Thymus (tissue), 11 donors: ENCODE measurements at regions not wholly inside any gene's neighbourhood (a gene's known extent, or its start where the extent isn't known, plus 50 kb on each side); places are given as distances from the start of the nearest gene placed in this dataset.
A peak's percentile ranks its signal among the peaks of the same experiment; 100 is the strongest.
"Not testable (repeated sequence)": the region's sequence is repeated elsewhere in the genome, so short reads cannot be mapped to it uniquely, and the experiment has no call there.

Source experiments
- DNase-seq, 9 donors: peaks; one replicate each; pipeline ENCODE4 v3.0.0-alpha.2; 2013; ENCODE audit warnings: low spot score in 9 of 9, low read depth in 6 of 9, missing footprints in 1 of 9
- H3K27ac ChIP-seq, 2 donors: one replicate each; pipeline ENCODE4 v1.5.1; 2013; ENCODE audit warnings: control low read depth in 1 of 2, low read depth in 1 of 2, low read length in 1 of 2, mild to moderate bottlenecking in 1 of 2, moderate library complexity in 1 of 2
- H3K27me3 ChIP-seq, 2 donors: one replicate each; pipeline ENCODE4 v1.5.1; 2013; ENCODE audit warnings: low read length in 1 of 2; ENCODE audit not compliant: control insufficient read depth in 2 of 2, insufficient read depth in 1 of 2
- H3K36me3 ChIP-seq, 2 donors: one replicate each; pipeline ENCODE4 v1.5.1; 2013; ENCODE audit warnings: low read length in 1 of 2, mild to moderate bottlenecking in 1 of 2, moderate library complexity in 1 of 2; ENCODE audit not compliant: control insufficient read depth in 2 of 2, insufficient read depth in 2 of 2
- H3K4me1 ChIP-seq, 2 donors: one replicate each; pipeline ENCODE4 v1.5.1; 2013; ENCODE audit warnings: low read length in 2 of 2; ENCODE audit not compliant: control insufficient read depth in 2 of 2, insufficient read depth in 2 of 2
- H3K4me3 ChIP-seq, 2 donors: one replicate each; pipeline ENCODE4 v1.5.1; 2013; ENCODE audit warnings: low read length in 2 of 2, control low read depth in 1 of 2, mild to moderate bottlenecking in 1 of 2
- H3K9me3 ChIP-seq, 2 donors: one replicate each; pipeline ENCODE4 v1.5.1; 2013; ENCODE audit warnings: low read length in 1 of 2, mild to moderate bottlenecking in 1 of 2; ENCODE audit not compliant: control insufficient read depth in 2 of 2, insufficient read depth in 1 of 2
- WGBS: extraction: QIAGEN DNeasy Blood & Tissue Kit; methylation state at CpG from one replicate; pipeline ENCODE4 v1.1.7; 2013; 5-methylcytosine and 5-hydroxymethylcytosine counted together
- donor health status: healthy.

DNA sequence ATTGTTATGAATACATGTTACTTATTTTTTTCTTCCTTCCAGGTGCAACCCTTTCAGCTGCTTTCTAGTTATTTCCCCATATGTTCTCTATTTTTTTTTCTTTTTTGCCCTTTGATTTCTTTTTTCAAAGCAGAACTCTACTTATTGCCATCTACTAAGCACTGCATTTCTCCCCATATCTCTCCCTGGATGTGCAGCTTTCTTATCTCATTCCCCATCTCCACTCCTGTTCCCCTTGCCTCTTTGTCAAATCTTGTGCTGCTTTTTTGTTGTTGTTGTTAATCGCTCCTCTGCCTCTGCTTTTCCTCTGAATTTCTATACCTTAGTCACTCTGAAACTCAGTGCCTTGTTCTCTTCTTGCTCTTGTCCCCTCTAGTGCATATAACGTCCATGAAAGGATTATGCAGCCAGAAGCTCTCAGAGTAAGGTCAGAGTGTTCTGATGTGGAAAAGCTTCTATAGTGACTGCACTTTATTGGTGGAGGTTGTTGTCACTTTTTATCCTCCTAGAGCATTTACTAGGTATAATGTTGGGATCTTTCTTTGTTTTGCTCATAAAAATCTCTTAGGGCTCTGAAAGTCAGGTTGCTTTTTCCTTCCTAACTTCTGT lies 51.1 kb upstream of the JADE1 start:
- WGBS = 72% methylated on average over 2 of the region's 2 CpGs
- Histone ChIP-seq H3K4me3 (no peak overlapping the region), H3K27me3 (no peaks in the 10 kb centered on the region), H3K4me1 (peaks cover 0 to 9% of the 10 kb centered on the region in 2 donors), H3K36me3 (no peaks in the 10 kb centered on the region), H3K27ac (no peak overlapping the region), H3K9me3 (no peaks in the 10 kb centered on the region)
- peak in 1 of 9 donors; percentile 13 for DNase-seq

DNA sequence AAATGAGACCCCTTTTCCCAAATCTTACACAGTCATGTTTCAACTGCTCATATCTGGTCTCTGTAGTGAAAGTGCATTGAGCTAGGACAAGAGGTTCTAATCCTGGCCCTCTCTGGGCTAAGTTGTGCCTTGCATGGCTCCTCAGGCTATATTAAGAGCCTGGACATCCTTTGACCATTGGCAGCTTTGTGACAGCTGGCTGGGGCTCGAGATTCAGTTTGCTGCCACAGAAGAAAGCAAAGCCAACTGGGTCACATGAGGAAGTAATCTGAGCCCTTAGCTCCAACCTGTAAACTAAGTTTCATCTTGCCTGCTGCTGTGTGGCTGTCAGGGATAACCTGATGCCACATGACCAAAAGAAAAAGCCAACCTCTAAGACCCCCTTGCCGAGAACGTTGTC lies 51.8 kb upstream of the JADE1 start:
- H3K4me3 ChIP-seq = no peak overlapping the region
- DNase-seq = no peak
- H3K27me3 ChIP-seq = no peaks in the 10 kb centered on the region
- H3K36me3 ChIP-seq = no peaks in the 10 kb centered on the region
- peaks cover 0 to 9% of the 10 kb centered on the region in 2 donors for H3K4me1 ChIP-seq
- H3K9me3 ChIP-seq = no peaks in the 10 kb centered on the region
- WGBS = 65% methylated on average over 3 of the region's 3 CpGs
- no peak overlapping the region for H3K27ac ChIP-seq

DNA sequence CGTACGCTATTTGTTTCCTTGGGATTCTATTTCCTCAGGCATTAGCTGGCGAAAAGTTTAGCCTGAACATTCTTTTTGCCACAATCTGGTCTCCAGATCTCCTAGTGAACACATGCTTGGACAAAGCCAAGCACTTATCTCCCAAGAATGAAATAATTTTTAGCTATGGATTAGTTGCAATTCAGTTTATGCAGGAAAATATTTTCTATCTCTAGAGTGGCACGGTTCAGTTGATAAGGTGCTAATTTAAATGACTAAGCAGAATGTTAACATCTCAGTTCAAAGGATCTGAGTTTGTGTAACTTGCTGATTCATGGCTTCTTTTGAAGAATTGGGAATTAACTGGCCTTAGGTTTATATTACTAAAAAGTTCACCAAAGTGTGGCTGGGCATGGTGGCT lies 58.1 kb upstream of the JADE1 start:
- H3K27me3 ChIP-seq = no peaks in the 10 kb centered on the region
- H3K4me3 ChIP-seq = no peak overlapping the region
- H3K27ac ChIP-seq = no peak overlapping the region
- no peaks in the 10 kb centered on the region for H3K4me1 ChIP-seq
- no peak for DNase-seq
- no peaks in the 10 kb centered on the region for H3K36me3 ChIP-seq
- WGBS = 90% methylated on average over 4 of the region's 4 CpGs
- H3K9me3 ChIP-seq = no peaks in the 10 kb centered on the region

DNA sequence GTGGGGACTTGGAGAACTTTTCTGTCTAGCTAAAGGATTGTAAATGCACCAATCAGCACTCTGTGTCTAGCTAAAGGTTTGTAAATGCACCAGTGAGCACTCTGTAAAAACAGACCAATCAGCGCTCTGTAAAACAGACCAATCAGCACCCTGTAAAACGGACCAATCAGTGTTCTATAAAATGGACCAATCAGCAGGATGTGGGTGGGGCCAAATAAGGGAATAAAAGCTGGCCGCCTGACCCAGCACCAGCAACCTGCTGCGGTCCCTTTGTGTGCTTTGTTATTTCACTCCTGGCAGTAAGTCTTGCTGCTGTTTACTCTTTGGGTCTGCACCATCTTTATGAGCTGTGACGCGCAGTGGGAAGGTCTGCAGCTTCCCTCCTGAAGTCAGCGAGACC lies 67.8 kb upstream of the JADE1 start:
- not testable (repeated sequence) for H3K36me3 ChIP-seq, H3K9me3 ChIP-seq, DNase-seq, H3K4me3 ChIP-seq, H3K4me1 ChIP-seq, H3K27ac ChIP-seq, H3K27me3 ChIP-seq
- 98% methylated on average over 7 of the region's 7 CpGs for WGBS

DNA sequence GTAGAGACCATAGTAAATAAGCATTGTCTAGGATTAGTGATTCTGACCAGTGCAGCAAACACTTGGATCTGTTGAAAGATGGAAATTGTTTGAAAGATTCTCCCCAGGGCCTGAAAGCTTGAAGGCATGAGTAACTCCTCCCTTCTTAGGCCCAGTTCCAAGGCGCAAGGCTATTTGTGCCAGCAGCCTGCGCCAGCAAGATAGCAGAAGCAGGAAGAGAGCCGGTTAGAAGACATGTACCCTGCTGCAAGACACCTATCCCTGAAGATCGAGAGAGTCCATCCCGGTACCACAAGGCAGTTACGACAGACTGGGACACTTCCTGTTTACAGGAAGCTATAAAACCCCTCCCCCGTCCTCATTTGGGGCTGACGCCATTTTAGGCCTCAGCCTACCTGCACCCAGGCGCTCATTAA lies 72.4 kb upstream of the JADE1 start:
- no peak overlapping the region for H3K4me3 ChIP-seq
- H3K27me3 ChIP-seq = no peaks in the 10 kb centered on the region
- no peak overlapping the region for H3K27ac ChIP-seq
- no peaks in the 10 kb centered on the region for H3K4me1 ChIP-seq
- H3K36me3 ChIP-seq = no peaks in the 10 kb centered on the region
- 93% methylated on average over 9 of the region's 9 CpGs for WGBS
- H3K9me3 ChIP-seq = peaks cover 0 to 7% of the 10 kb centered on the region in 2 donors
- no peak for DNase-seq

DNA sequence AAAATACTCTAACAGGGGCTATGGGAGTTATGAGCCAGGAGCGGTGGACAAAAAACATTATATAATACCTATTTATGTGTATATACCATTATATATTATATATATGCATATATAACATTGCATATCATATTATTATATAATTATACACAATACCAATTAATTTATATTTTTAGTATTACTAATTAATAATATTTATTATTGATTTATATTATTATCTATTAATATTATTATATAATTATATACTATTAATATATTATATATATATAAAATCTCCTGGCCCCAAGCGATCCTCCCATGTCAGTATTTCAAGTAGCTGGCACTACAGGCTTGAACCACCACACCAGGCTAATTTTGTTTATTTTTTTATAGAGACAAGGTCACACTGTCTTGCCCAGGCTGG lies 73.8 kb upstream of the JADE1 start:
- H3K4me3 ChIP-seq = no peak overlapping the region
- H3K36me3 ChIP-seq = no peaks in the 10 kb centered on the region
- WGBS = 99% methylated on average over 2 of the region's 2 CpGs
- H3K27ac ChIP-seq = no peak overlapping the region
- H3K27me3 ChIP-seq = no peaks in the 10 kb centered on the region
- no peak for DNase-seq
- peaks cover 0 to 7% of the 10 kb centered on the region in 2 donors for H3K9me3 ChIP-seq
- H3K4me1 ChIP-seq = no peaks in the 10 kb centered on the region

DNA sequence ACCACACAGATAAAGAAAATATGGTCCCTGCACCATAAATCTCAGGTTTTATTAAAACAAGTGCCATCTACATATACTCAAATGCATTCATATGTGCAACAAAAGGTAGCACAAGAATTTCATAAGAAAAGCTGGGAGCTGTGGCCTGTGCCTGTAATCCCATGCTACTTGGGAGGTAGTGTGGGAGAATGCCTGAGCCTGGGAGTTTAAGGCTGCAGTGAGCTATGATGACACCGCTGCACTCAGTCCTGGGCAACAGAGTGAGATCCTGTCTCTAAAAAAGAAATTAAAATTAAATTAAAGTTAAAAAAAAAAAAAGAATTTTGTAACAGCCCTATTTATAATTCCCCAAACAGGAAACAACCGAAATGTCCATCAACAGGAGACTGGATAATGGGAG lies 81.3 kb upstream of the JADE1 start:
- WGBS = 96% methylated on average over 2 of the region's 2 CpGs
- Histone ChIP-seq H3K9me3 (no peaks in the 10 kb centered on the region), H3K27ac (no peak overlapping the region), H3K4me3 (no peak overlapping the region), H3K4me1 (no peaks in the 10 kb centered on the region), H3K27me3 (no peaks in the 10 kb centered on the region), H3K36me3 (no peaks in the 10 kb centered on the region)
- no peak for DNase-seq

DNA sequence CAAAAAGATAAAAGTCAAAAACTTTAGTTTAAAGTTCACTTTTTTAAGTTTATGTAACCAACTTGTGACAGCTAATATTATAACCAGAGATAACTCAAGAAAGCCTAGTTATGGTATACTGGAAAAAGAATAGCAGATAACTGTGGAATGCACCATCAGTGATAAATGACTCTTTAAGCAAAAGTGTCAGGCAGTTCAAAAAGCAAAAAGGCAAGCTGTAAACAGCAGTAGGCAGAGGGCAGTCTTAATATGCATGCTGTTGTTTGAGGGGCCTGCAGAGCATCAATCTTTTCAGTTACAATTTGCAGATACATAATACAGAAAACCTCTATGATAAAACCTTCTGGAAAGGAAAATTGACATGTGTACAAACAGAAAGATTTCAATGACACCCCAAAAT lies 81.8 kb upstream of the JADE1 start:
- no peak overlapping the region for H3K27ac ChIP-seq
- no peak overlapping the region for H3K4me3 ChIP-seq
- H3K36me3 ChIP-seq = no peaks in the 10 kb centered on the region
- no peaks in the 10 kb centered on the region for H3K4me1 ChIP-seq
- H3K27me3 ChIP-seq = no peaks in the 10 kb centered on the region
- DNase-seq = no peak
- no peaks in the 10 kb centered on the region for H3K9me3 ChIP-seq

DNA sequence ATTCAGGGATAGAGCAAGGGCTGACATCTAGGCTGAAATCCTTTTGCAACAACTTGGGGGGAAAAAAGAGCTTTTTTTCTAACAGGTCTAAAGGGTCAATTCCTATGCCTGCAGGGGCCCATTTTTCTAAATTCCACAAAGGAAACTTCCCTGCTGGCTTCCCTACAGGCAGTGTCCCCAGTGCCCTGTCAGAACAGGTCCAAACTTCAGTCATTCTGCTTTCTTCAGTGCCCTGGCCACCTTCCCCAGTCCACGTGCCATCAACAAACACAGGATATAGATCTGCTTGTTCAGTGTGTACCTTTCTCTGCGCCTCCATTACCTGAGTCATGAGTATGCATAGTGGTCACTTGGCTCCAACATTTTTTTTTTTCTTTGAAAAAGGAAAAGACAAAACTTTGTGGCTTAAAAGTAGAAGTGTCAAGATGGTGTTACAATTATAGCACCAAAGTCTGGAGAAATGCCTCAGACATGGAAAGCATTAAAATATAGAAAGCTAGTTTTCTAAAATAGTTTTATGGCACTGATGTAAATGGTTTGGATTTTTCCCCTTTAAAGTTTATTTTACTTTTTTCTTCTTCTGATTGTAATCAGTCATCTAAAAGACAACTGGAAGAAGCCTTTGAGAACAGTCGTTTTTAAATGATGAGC lies 84.0 kb upstream of the JADE1 start:
- Histone ChIP-seq H3K27ac (no peak overlapping the region), H3K4me3 (no peak overlapping the region), H3K36me3 (no peaks in the 10 kb centered on the region), H3K27me3 (no peaks in the 10 kb centered on the region), H3K9me3 (no peaks in the 10 kb centered on the region), H3K4me1 (no peaks in the 10 kb centered on the region)
- WGBS = 69% methylated on average over 3 of the region's 3 CpGs
- DNase-seq = no peak
